ENCODE measurements at regions not wholly inside any gene's neighbourhood (a gene's known extent, or its start where the extent isn't known, plus 50 kb on each side); places are given as distances from the start of the nearest gene placed in this dataset.

GRCh38 chr2:120935339-120936313 lies 200.0 kb downstream of the GLI2 start:
- no peak for DNase-seq (ENCODE audit: low read depth in 2 of 2)

- no peak for DNase-seq (ENCODE audit: low read depth in 2 of 2)
These were observed 201.0 kb downstream of the GLI2 start for GRCh38 chr2:120936476-120937334.

GRCh38 chr2:120937686-120938044 lies 202.0 kb downstream of the GLI2 start:
- DNase-seq (ENCODE audit: low read depth in 2 of 2): no peak

GRCh38 chr2:120938045-120938771 lies 202.5 kb downstream of the GLI2 start:
- no peak for DNase-seq (ENCODE audit: low read depth in 2 of 2)

- no peak for DNase-seq (ENCODE audit: low read depth in 2 of 2)
These were observed 204.1 kb downstream of the GLI2 start for GRCh38 chr2:120939595-120940318.

GRCh38 chr2:120940319-120940696 lies 204.6 kb downstream of the GLI2 start:
- no peak for DNase-seq (ENCODE audit: low read depth in 2 of 2)

- DNase-seq (ENCODE audit: low read depth in 2 of 2): no peak
These were observed 205.1 kb downstream of the GLI2 start for GRCh38 chr2:120940726-120941256.

GRCh38 chr2:120941571-120942120 lies 206.0 kb downstream of the GLI2 start:
- DNase-seq (ENCODE audit: low read depth in 2 of 2): no peak

GRCh38 chr2:120942658-120943057 lies 207.0 kb downstream of the GLI2 start:
- no peak for DNase-seq (ENCODE audit: low read depth in 2 of 2)

- DNase-seq (ENCODE audit: low read depth in 2 of 2): no peak
These were observed 207.9 kb downstream of the GLI2 start for GRCh38 chr2:120943403-120944034.

GRCh38 chr2:120944575-120944974 lies 208.9 kb downstream of the GLI2 start:
- no peak for DNase-seq (ENCODE audit: low read depth in 2 of 2)

GRCh38 chr2:120945091-120945490 lies 209.4 kb downstream of the GLI2 start:
- no peak for DNase-seq (ENCODE audit: low read depth in 2 of 2)

- DNase-seq (ENCODE audit: low read depth in 2 of 2): no peak
These were observed 210.3 kb downstream of the GLI2 start for GRCh38 chr2:120945832-120946499.

GRCh38 chr2:120947327-120947726 lies 211.7 kb downstream of the GLI2 start:
- no peak for DNase-seq (ENCODE audit: low read depth in 2 of 2)

GRCh38 chr2:120947982-120948661 lies 212.5 kb downstream of the GLI2 start:
- no peak for DNase-seq (ENCODE audit: low read depth in 2 of 2)

- DNase-seq (ENCODE audit: low read depth in 2 of 2): no peak
These were observed 213.0 kb downstream of the GLI2 start for GRCh38 chr2:120948662-120949011.

- DNase-seq (ENCODE audit: low read depth in 2 of 2): peak in 1 of 2 donors; percentile 28
These were observed 213.6 kb downstream of the GLI2 start for GRCh38 chr2:120949027-120949956.

Data from dermis microvascular lymphatic vessel endothelial cell (primary cell).